Embryonic facial prominence (tissue), 1 donor: ENCODE measurements at regions not wholly inside any gene's neighbourhood (a gene's known extent, or its start where the extent isn't known, plus 50 kb on each side); places are given as distances from the start of the nearest gene placed in this dataset.

ENCODE experiments used
- DNase-seq: peaks from one replicate; pipeline ENCODE4 v3.0.0-alpha.2; 2016; ENCODE audit errors: extremely low spot score

DNA sequence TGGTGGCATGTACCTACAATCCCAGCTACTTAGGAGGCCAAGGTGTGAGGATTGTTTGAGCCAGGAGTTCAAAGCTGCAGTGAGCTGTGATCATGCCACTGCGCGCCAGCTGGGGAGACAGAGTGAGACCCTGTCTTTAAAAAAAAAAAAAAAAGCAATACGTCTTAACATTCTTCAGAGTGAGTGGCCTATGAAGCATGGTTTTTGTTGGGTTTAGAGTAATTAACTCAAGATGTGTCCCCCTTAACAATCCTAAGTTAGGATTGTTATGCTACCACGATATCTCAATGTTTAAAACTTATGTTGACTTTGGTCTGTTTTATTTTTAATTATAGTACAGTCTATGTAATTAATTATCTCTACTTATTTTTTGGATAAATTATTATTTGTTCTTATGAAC is 156.1 kb downstream of the HIPK3 start:
- no peak for DNase-seq

DNA sequence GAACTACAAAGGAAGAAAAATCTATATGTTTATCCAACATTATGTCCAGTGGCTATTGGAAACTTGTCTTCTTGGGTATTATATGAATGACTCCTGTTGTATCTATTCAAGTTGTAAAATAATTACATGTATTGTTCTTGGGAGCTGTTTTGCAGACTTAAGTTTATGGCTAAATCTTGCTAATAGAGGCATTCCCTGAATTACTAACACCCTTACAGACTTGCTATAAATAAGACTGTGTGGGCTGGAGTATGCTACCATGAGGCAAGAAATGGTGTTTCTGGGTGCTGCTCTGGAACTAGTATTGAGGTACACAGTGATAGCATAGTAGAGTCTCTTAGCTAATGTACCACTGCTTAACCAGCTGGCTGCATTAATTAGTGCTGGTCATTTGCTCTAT is 155.1 kb downstream of the HIPK3 start:
- DNase-seq: no peak

DNA sequence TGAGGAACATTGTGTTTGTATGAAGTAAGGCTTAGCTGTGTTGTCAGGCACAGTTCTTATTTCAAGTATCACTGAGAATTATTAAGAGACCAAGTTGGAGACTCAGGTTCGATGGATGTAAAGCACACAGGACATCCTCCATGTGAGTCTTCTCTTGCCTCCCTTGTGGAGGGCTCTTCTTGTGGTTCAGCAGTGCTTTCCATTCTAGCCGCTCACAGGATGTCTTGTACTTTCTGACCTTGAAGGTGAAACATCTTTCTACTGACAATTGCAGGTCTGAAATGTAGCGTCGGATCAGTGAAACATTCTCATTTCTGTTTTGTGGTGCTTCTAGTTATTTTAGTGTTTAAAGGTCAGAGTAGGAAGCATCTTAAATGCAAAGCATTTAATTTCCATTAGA is 154.6 kb downstream of the HIPK3 start:
- no peak for DNase-seq

DNA sequence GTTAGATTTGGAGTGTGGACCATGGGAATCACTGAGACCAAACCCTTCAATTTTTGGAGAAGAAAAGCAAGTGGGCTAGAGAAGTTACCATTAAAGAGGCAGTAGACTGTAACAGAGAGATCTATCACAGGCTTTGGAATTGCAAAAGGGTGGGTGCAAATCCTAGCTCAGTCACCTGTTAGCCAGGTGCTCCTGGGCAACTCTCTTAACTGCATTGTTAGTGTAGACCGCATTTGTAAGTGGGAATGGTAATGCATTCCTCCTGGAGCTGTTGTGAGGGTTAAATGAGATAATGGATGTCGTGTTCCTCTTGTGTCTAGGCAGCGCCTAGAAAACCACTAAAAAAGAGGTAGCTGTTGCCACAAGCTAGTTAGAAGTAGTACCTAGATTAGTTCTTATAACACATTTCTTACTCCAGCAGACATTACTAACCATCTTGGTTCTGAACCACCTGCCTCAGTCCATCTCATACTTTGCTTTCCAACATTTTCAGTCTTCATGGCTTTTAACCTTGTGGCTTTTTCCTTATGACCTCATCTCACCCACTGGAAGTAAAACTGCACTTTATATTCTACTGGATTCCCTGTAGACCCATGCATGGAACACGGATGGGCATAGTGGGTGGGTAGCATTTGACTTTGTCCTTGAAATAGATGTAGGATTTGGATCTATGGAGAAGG is 153.0 kb downstream of the HIPK3 start:
- no peak for DNase-seq
